PC-9 (cell line): ENCODE measurements at regions not wholly inside any gene's neighbourhood (a gene's known extent, or its start where the extent isn't known, plus 50 kb on each side); places are given as distances from the start of the nearest gene placed in this dataset.

Experiments
- EZH2 ChIP-seq: fragments of 200-600 bp; sonication (generic); IDR thresholded peaks from 2 replicates; pipeline ENCODE4 v1.8.0; 2017; ENCODE audit warnings: antibody characterized with exemption, low read depth
- TF ChIP-seq, protein P1 (sequence below): fragments of 200-600 bp; sonication (generic); conservative IDR thresholded peaks from 2 replicates; pipeline ENCODE4 v1.6.1; 2017; ENCODE audit warnings: mixed run types, antibody characterized with exemption, mild to moderate bottlenecking, moderate library complexity

DNA sequence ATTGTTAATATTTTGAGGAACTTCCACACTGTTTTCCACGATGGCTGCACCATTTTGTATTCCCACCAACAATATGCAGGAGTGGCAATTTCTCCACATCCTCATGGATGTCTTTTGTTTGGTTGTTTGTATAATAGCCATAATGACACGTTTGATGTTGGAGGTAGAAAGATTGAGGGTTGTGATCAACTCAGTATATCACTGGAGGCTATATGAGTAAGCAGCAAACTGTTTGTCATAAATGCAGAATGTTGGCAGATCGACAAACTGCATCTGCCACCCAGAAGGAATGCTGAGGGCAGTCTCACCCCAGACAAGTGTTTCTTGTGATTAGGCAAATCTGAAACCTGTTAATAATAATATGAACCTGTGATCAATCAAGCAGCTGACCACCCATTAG is 243.9 kb upstream of the WDFY3 start:
- TF ChIP-seq, protein P1, sequence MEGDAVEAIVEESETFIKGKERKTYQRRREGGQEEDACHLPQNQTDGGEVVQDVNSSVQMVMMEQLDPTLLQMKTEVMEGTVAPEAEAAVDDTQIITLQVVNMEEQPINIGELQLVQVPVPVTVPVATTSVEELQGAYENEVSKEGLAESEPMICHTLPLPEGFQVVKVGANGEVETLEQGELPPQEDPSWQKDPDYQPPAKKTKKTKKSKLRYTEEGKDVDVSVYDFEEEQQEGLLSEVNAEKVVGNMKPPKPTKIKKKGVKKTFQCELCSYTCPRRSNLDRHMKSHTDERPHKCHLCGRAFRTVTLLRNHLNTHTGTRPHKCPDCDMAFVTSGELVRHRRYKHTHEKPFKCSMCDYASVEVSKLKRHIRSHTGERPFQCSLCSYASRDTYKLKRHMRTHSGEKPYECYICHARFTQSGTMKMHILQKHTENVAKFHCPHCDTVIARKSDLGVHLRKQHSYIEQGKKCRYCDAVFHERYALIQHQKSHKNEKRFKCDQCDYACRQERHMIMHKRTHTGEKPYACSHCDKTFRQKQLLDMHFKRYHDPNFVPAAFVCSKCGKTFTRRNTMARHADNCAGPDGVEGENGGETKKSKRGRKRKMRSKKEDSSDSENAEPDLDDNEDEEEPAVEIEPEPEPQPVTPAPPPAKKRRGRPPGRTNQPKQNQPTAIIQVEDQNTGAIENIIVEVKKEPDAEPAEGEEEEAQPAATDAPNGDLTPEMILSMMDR, result no peak
- no peak for TF ChIP-seq EZH2
